OCI-LY3 (cell line): ENCODE measurements at regions not wholly inside any gene's neighbourhood (a gene's known extent, or its start where the extent isn't known, plus 50 kb on each side); places are given as distances from the start of the nearest gene placed in this dataset.

ENCODE experiments used
- CTCF ChIP-seq: fragments of 200-600, 300-600 bp; sonication (generic); IDR thresholded peaks from 2 replicates; pipeline ENCODE4 v1.5.1; 2014; ENCODE audit warnings: antibody characterized with exemption, low read length, low read depth
- EZH2phosphoT487 ChIP-seq: fragments of 200-600 bp; shearing (Covaris generic); IDR thresholded peaks from 2 replicates; pipeline ENCODE4 v1.6.1; 2018; ENCODE audit warnings: antibody characterized with exemption, mixed run types, low read depth

GRCh38 chr5:86875539-86875938, 257.8 kb downstream of the COX7C start:
- no peak for TF ChIP-seq CTCF
- TF ChIP-seq EZH2phosphoT487, result no peak
